CMK (cell line): ENCODE measurements at regions not wholly inside any gene's neighbourhood (a gene's known extent, or its start where the extent isn't known, plus 50 kb on each side); places are given as distances from the start of the nearest gene placed in this dataset.

Source experiments
- DNase-seq: peaks from one replicate; pipeline ENCODE4 v3.0.0-alpha.2; 2010; ENCODE audit warnings: low read depth

- DNase-seq = no peak
Observed at GRCh38 chr1:14500041-14500440, 98.4 kb upstream of the KAZN start.

- DNase-seq = no peak
Observed at GRCh38 chr1:14500912-14501311, 97.6 kb upstream of the KAZN start.

- DNase-seq = no peak
Observed at GRCh38 chr1:14504517-14504916, 94.0 kb upstream of the KAZN start.

GRCh38 chr1:14506471-14507255 is 91.8 kb upstream of the KAZN start:
- DNase-seq = no peak

GRCh38 chr1:14507262-14507661 is 91.2 kb upstream of the KAZN start:
- DNase-seq = no peak

GRCh38 chr1:14508613-14509012 is 89.9 kb upstream of the KAZN start:
- DNase-seq = no peak

GRCh38 chr1:14511166-14511680 is 87.3 kb upstream of the KAZN start:
- DNase-seq = no peak

- no peak for DNase-seq
Observed at GRCh38 chr1:14511796-14512585, 86.5 kb upstream of the KAZN start.

- DNase-seq = no peak
Observed at GRCh38 chr1:14513111-14513510, 85.4 kb upstream of the KAZN start.

- no peak for DNase-seq
Observed at GRCh38 chr1:14514739-14515138, 83.7 kb upstream of the KAZN start.

- DNase-seq = no peak
Observed at GRCh38 chr1:14516974-14517840, 81.3 kb upstream of the KAZN start.

- no peak for DNase-seq
Observed at GRCh38 chr1:14517841-14518180, 80.7 kb upstream of the KAZN start.

GRCh38 chr1:14519976-14520375 is 78.5 kb upstream of the KAZN start:
- no peak for DNase-seq

- DNase-seq = no peak
Observed at GRCh38 chr1:14520514-14521163, 77.8 kb upstream of the KAZN start.

- no peak for DNase-seq
Observed at GRCh38 chr1:14521622-14522021, 76.9 kb upstream of the KAZN start.

GRCh38 chr1:14522077-14522925 is 76.2 kb upstream of the KAZN start:
- DNase-seq = no peak

- DNase-seq = no peak
Observed at GRCh38 chr1:14522926-14523241, 75.6 kb upstream of the KAZN start.

- DNase-seq = no peak
Observed at GRCh38 chr1:14524826-14525636, 73.5 kb upstream of the KAZN start.

- no peak for DNase-seq
Observed at GRCh38 chr1:14529475-14529874, 69.0 kb upstream of the KAZN start.

GRCh38 chr1:14531519-14531918 is 67.0 kb upstream of the KAZN start:
- no peak for DNase-seq
